ENCODE measurements at regions not wholly inside any gene's neighbourhood (a gene's known extent, or its start where the extent isn't known, plus 50 kb on each side); places are given as distances from the start of the nearest gene placed in this dataset.

DNA sequence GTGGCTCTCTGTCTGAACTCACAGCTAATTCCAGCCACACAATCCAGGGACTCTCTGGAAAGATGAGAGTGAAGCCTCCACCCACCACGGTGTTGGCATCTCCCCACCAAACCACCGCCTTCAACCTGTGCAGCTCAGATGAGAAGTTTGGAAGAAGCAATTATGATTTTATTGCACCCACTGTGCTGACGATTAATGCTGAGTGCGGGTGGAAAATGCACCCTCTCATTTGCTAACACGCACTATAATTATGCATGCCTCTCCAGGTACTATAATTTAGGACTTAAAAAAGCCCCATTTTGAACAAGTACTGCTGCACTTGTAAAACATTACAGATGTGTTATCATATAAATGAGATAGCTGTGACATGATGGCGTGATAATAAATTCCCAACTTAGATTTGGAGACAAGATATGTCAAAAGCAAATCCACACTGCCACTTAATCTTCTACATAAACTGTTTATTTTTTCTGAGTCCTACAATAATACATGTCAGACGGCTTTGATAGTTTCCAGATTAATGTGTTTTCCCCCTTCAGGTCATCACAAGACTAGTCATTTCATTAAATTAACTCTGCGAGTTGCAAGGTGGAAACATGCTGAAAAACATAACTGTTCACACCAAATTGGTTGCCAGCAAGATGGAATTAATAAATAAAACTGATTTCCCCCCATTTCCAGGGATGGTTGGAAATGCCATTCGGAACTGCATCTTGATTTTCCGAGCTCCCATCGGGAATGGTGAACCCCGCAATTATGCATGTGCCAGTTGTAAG lies 466.5 kb upstream of the MAF start:
- no peak for TF ChIP-seq POLR2A (IDR thresholded peaks at IDR 0.05)
- TF ChIP-seq, protein P1, sequence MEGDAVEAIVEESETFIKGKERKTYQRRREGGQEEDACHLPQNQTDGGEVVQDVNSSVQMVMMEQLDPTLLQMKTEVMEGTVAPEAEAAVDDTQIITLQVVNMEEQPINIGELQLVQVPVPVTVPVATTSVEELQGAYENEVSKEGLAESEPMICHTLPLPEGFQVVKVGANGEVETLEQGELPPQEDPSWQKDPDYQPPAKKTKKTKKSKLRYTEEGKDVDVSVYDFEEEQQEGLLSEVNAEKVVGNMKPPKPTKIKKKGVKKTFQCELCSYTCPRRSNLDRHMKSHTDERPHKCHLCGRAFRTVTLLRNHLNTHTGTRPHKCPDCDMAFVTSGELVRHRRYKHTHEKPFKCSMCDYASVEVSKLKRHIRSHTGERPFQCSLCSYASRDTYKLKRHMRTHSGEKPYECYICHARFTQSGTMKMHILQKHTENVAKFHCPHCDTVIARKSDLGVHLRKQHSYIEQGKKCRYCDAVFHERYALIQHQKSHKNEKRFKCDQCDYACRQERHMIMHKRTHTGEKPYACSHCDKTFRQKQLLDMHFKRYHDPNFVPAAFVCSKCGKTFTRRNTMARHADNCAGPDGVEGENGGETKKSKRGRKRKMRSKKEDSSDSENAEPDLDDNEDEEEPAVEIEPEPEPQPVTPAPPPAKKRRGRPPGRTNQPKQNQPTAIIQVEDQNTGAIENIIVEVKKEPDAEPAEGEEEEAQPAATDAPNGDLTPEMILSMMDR (IDR thresholded peaks at IDR 0.05) = no peak

All from Peyer's patch (tissue), 4 donors.